Fibroblast of pulmonary artery (primary cell): ENCODE measurements at regions not wholly inside any gene's neighbourhood (a gene's known extent, or its start where the extent isn't known, plus 50 kb on each side); places are given as distances from the start of the nearest gene placed in this dataset.
A peak's percentile ranks its signal among the peaks of the same experiment; 100 is the strongest.

Experiments
- DNase-seq: peaks from one replicate; pipeline ENCODE4 v3.0.0-alpha.2; 2010; ENCODE audit warnings: low read depth
- H3K4me3 ChIP-seq: replicated peaks from 2 replicates; pipeline ENCODE4 v1.5.1; 2011; ENCODE audit warnings: low read depth, mild to moderate bottlenecking, control low read depth, low read length, moderate library complexity
- CTCF ChIP-seq: IDR thresholded peaks from 2 replicates; pipeline ENCODE4 v1.5.1; 2011; ENCODE audit warnings: mild to moderate bottlenecking, control low read depth, low read length, inconsistent platforms; ENCODE audit errors: missing control alignments

GRCh38 chr22:27674261-27674923, 127.2 kb downstream of the MN1 start:
- no peak for TF ChIP-seq CTCF
- no peak overlapping the region for H3K4me3 ChIP-seq
- no peak for DNase-seq

GRCh38 chr22:27676545-27677213, 124.9 kb downstream of the MN1 start:
- no peak overlapping the region for H3K4me3 ChIP-seq
- peak; percentile 72 for DNase-seq
- TF ChIP-seq CTCF: no peak

- no peak overlapping the region for H3K4me3 ChIP-seq
- no peak for DNase-seq
- TF ChIP-seq CTCF: no peak
Measured at GRCh38 chr22:27677905-27678458, 123.6 kb downstream of the MN1 start.

- TF ChIP-seq CTCF: no peak
- no peak for DNase-seq
- no peak overlapping the region for H3K4me3 ChIP-seq
Measured at GRCh38 chr22:27679176-27679575, 122.4 kb downstream of the MN1 start.

- no peak for TF ChIP-seq CTCF
- DNase-seq: no peak
- no peak overlapping the region for H3K4me3 ChIP-seq
Measured at GRCh38 chr22:27679693-27680488, 121.7 kb downstream of the MN1 start.

GRCh38 chr22:27680636-27681035, 120.9 kb downstream of the MN1 start:
- no peak for DNase-seq
- no peak for TF ChIP-seq CTCF
- no peak overlapping the region for H3K4me3 ChIP-seq
